HEK293 (cell line): ENCODE measurements at regions not wholly inside any gene's neighbourhood (a gene's known extent, or its start where the extent isn't known, plus 50 kb on each side); places are given as distances from the start of the nearest gene placed in this dataset.
"Not testable (repeated sequence)": the region's sequence is repeated elsewhere in the genome, so short reads cannot be mapped to it uniquely, and the experiment has no call there.

Experiments used
- CTCF ChIA-PET: fragments of 350-600 bp; formaldehyde crosslinking; extraction: SDS; loops from one replicate; lab custom pipeline; 2021; ENCODE audit warnings: antibody characterized with exemption; lab: Yijun Ruan, JAX
- POLR2A ChIA-PET: fragments of 300-600 bp; formaldehyde crosslinking; extraction: SDS; loops from one replicate; lab custom pipeline; 2020; ENCODE audit warnings: antibody characterized with exemption, inconsistent platforms; lab: Yijun Ruan, JAX
- H3K27ac ChIP-seq: fragments of 200-500 bp; sonication (Bioruptor generic); 2 replicates; pipeline ENCODE4 v1.5.1; 2014; ENCODE audit warnings: low read depth, low read length, control low read depth, inconsistent platforms; ENCODE audit errors: extremely low read depth
- H3K36me3 ChIP-seq, 2 experiments: fragments of 200-500 bp in 1 of 2; sonication (Bioruptor generic) in 1 of 2; 1 replicate in 1 of 2; 2 replicates in 1 of 2; pipeline ENCODE4 v1.5.1; 2014 to 2017; ENCODE audit warnings: inconsistent platforms in 2 of 2, low read length in 2 of 2; ENCODE audit not compliant: control insufficient read depth in 2 of 2, insufficient read depth in 1 of 2
- H3K4me1 ChIP-seq: fragments of 200-500 bp; sonication (Bioruptor generic); 2 replicates; pipeline ENCODE4 v1.5.1; 2014; ENCODE audit warnings: mild to moderate bottlenecking, low read length, inconsistent platforms; ENCODE audit not compliant: control insufficient read depth, insufficient read depth
- H3K4me3 ChIP-seq: 2 replicates; pipeline ENCODE4 v1.5.1; 2011; ENCODE audit warnings: low read depth, mild to moderate bottlenecking, control low read depth, low read length, moderate library complexity
- H3K9me3 ChIP-seq: fragments of 200-500 bp; sonication (Bioruptor generic); 2 replicates; pipeline ENCODE4 v1.5.1; 2014; ENCODE audit warnings: low read depth, low read length, inconsistent platforms; ENCODE audit not compliant: control insufficient read depth, insufficient read depth
- AEBP2 ChIP-seq: fragments of 450-650 bp; formaldehyde crosslinking; IDR thresholded peaks from 2 replicates; pipeline ENCODE4 v1.5.1; 2016; ENCODE audit warnings: missing biosample characterization, missing genetic modification characterization, borderline replicate concordance
- EGR2 ChIP-seq: fragments of 450-650 bp; formaldehyde crosslinking; IDR thresholded peaks from 2 replicates; pipeline ENCODE4 v1.5.1; 2016; ENCODE audit warnings: low read depth, missing biosample characterization, missing genetic modification characterization
- GFI1B ChIP-seq: fragments of 450-650 bp; formaldehyde crosslinking; IDR thresholded peaks from 2 replicates; pipeline ENCODE4 v1.5.1; 2016; ENCODE audit warnings: missing biosample characterization, missing genetic modification characterization
- HOXC10 ChIP-seq: sonication (generic); formaldehyde crosslinking; IDR thresholded peaks from 2 replicates; pipeline ENCODE4 v1.8.1; 2023; ENCODE audit warnings: mild to moderate bottlenecking, missing genetic modification reagents
- KLF10 ChIP-seq: fragments of 450-650 bp; IDR thresholded peaks from 2 replicates; pipeline ENCODE4 v1.5.1; 2018; ENCODE audit warnings: missing biosample characterization, mild to moderate bottlenecking, missing genetic modification characterization
- KLF17 ChIP-seq: fragments of 450-650 bp; formaldehyde crosslinking; IDR thresholded peaks from 2 replicates; pipeline ENCODE4 v1.5.1; 2016; ENCODE audit warnings: missing biosample characterization, missing genetic modification characterization
- SCRT2 ChIP-seq: fragments of 450-650 bp; formaldehyde crosslinking; IDR thresholded peaks from 2 replicates; pipeline ENCODE4 v1.5.1; 2016; ENCODE audit warnings: missing biosample characterization, missing genetic modification characterization
- SP2 ChIP-seq: fragments of 450-650 bp; formaldehyde crosslinking; IDR thresholded peaks from 2 replicates; pipeline ENCODE4 v1.5.1; 2016; ENCODE audit warnings: missing biosample characterization, missing genetic modification characterization
- ZBTB20 ChIP-seq: fragments of 450-650 bp; formaldehyde crosslinking; IDR thresholded peaks from 2 replicates; pipeline ENCODE4 v1.5.1; 2016; ENCODE audit warnings: missing biosample characterization, missing genetic modification characterization
- ZIC2 ChIP-seq: fragments of 450-650 bp; formaldehyde crosslinking; IDR thresholded peaks from 2 replicates; pipeline ENCODE4 v1.5.1; 2016; ENCODE audit warnings: missing biosample characterization, missing genetic modification characterization
- ZNF138 ChIP-seq: fragments of 450-650 bp; formaldehyde crosslinking; IDR thresholded peaks from 2 replicates; pipeline ENCODE4 v1.5.1; 2016; ENCODE audit warnings: missing biosample characterization, missing genetic modification characterization, borderline replicate concordance
- ZNF174 ChIP-seq: fragments of 450-650 bp; formaldehyde crosslinking; IDR thresholded peaks from 2 replicates; pipeline ENCODE4 v1.5.0; 2017; ENCODE audit warnings: missing biosample characterization, mild to moderate bottlenecking, missing genetic modification characterization
- ZNF221 ChIP-seq: fragments of 450-650 bp; formaldehyde crosslinking; IDR thresholded peaks from 2 replicates; pipeline ENCODE4 v1.5.1; 2017; ENCODE audit warnings: missing biosample characterization, missing genetic modification characterization, borderline replicate concordance
- ZNF501 ChIP-seq: fragments of 450-650 bp; formaldehyde crosslinking; IDR thresholded peaks from 2 replicates; pipeline ENCODE4 v1.5.1; 2016; ENCODE audit warnings: missing biosample characterization, missing genetic modification characterization
- ZNF549 ChIP-seq: fragments of 450-650 bp; IDR thresholded peaks from 2 replicates; pipeline ENCODE4 v1.5.1; 2018; ENCODE audit warnings: missing biosample characterization, missing genetic modification characterization, mild to moderate bottlenecking, inconsistent platforms, moderate library complexity
- ZNF558 ChIP-seq: fragments of 450-650 bp; formaldehyde crosslinking; IDR thresholded peaks from 2 replicates; pipeline ENCODE4 v1.5.1; 2016; ENCODE audit warnings: missing biosample characterization, missing genetic modification characterization
- ZNF580 ChIP-seq: fragments of 450-650 bp; formaldehyde crosslinking; IDR thresholded peaks from 2 replicates; pipeline ENCODE4 v1.5.1; 2016; ENCODE audit warnings: missing biosample characterization, missing genetic modification characterization
- ZNF623 ChIP-seq: fragments of 450-650 bp; formaldehyde crosslinking; IDR thresholded peaks from 2 replicates; pipeline ENCODE4 v1.5.1; 2016; ENCODE audit warnings: missing biosample characterization, missing genetic modification characterization
- ZNF624 ChIP-seq: fragments of 450-650 bp; formaldehyde crosslinking; IDR thresholded peaks from 2 replicates; pipeline ENCODE4 v1.5.1; 2017; ENCODE audit warnings: missing biosample characterization, missing genetic modification characterization
- ZNF660 ChIP-seq: fragments of 450-650 bp; IDR thresholded peaks from 2 replicates; pipeline ENCODE4 v1.5.1; 2018; ENCODE audit warnings: missing biosample characterization, mild to moderate bottlenecking, missing genetic modification characterization
- ZNF670 ChIP-seq: fragments of 450-650 bp; formaldehyde crosslinking; IDR thresholded peaks from 2 replicates; pipeline ENCODE4 v1.5.1; 2016; ENCODE audit warnings: missing biosample characterization, missing genetic modification characterization, low read depth
- ZNF701 ChIP-seq: fragments of 450-650 bp; formaldehyde crosslinking; IDR thresholded peaks from 2 replicates; pipeline ENCODE4 v1.5.1; 2016; ENCODE audit warnings: missing biosample characterization, missing genetic modification characterization
- ZNF791 ChIP-seq: fragments of 450-650 bp; formaldehyde crosslinking; IDR thresholded peaks from 2 replicates; pipeline ENCODE4 v1.5.1; 2016; ENCODE audit warnings: missing biosample characterization, missing genetic modification characterization
- ZSCAN18 ChIP-seq: fragments of 450-650 bp; formaldehyde crosslinking; IDR thresholded peaks from 2 replicates; pipeline ENCODE4 v1.5.1; 2016; ENCODE audit warnings: missing biosample characterization, missing genetic modification characterization
- ZSCAN30 ChIP-seq: fragments of 450-650 bp; IDR thresholded peaks from 2 replicates; pipeline ENCODE4 v1.5.1; 2018; ENCODE audit warnings: missing biosample characterization, mild to moderate bottlenecking, missing genetic modification characterization, moderate library complexity

- Histone ChIP-seq H3K9me3 (no peaks in the 10 kb centered on the region), H3K4me1 (no peaks in the 10 kb centered on the region), H3K27ac (no peak overlapping the region), H3K4me3 (no peak overlapping the region), H3K36me3 (no peaks in the 10 kb centered on the region)
- CTCF ChIA-PET: no interaction called here
- POLR2A ChIA-PET: no interaction called here
- TF ChIP-seq ZNF174 (tag by site-specific recombination) (no peak), ZSCAN30 (no peak), ZIC2 (tag by site-specific recombination) (no peak), ZNF701 (tag by site-specific recombination) (no peak), ZNF791 (tag by site-specific recombination) (no peak), ZNF623 (tag by site-specific recombination) (no peak), ZNF221 (tag by site-specific recombination) (no peak), ZSCAN18 (tag by site-specific recombination) (no peak), ZNF558 (tag by site-specific recombination) (no peak), ZBTB20 (tag by site-specific recombination) (no peak), AEBP2 (no peak), SP2 (tag by site-specific recombination) (no peak), HOXC10 (CRISPR knock-in tag) (no peak), KLF10 (no peak), ZNF501 (tag by site-specific recombination) (no peak), ZNF580 (tag by site-specific recombination) (no peak), KLF17 (tag by site-specific recombination) (no peak)
Observed at GRCh38 chr3:84727616-84728015, 231.2 kb upstream of the CADM2 start.

- POLR2A ChIA-PET, H3K4me3 ChIP-seq, H3K36me3 ChIP-seq, H3K9me3 ChIP-seq, H3K27ac ChIP-seq, H3K4me1 ChIP-seq, CTCF ChIA-PET: not testable (repeated sequence)
Observed at GRCh38 chr3:84734731-84735130, 224.1 kb upstream of the CADM2 start.

GRCh38 chr3:84738086-84738485, 220.7 kb upstream of the CADM2 start:
- Histone ChIP-seq H3K27ac (no peak overlapping the region), H3K9me3 (no peaks in the 10 kb centered on the region), H3K4me1 (no peaks in the 10 kb centered on the region), H3K36me3 (no peaks in the 10 kb centered on the region), H3K4me3 (no peak overlapping the region)
- ChIA-PET POLR2A (no interaction called here), CTCF (no interaction called here)
- TF ChIP-seq ZBTB20 (tag by site-specific recombination) (no peak), ZNF549 (no peak), GFI1B (no peak), ZNF624 (tag by site-specific recombination) (no peak), ZNF558 (tag by site-specific recombination) (no peak), ZNF138 (tag by site-specific recombination) (no peak), ZNF670 (no peak), EGR2 (tag by site-specific recombination) (no peak), ZNF660 (tag by site-specific recombination) (no peak), ZSCAN30 (no peak), SCRT2 (tag by site-specific recombination) (no peak)
